Neural progenitor cell (in vitro differentiated cells): ENCODE measurements at regions not wholly inside any gene's neighbourhood (a gene's known extent, or its start where the extent isn't known, plus 50 kb on each side); places are given as distances from the start of the nearest gene placed in this dataset.

Experiments
- EZH2 ChIP-seq: fragments of 200-600 bp; sonication (generic); IDR thresholded peaks from 2 replicates; pipeline ENCODE4 v1.6.1; 2017; ENCODE audit warnings: antibody characterized with exemption, mild to moderate bottlenecking, moderate library complexity
- TF ChIP-seq, protein P1 (sequence below): fragments of 200-600 bp; sonication (generic); IDR thresholded peaks from 2 replicates; pipeline ENCODE4 v1.5.1; 2017; ENCODE audit warnings: antibody characterized with exemption, mild to moderate bottlenecking

DNA sequence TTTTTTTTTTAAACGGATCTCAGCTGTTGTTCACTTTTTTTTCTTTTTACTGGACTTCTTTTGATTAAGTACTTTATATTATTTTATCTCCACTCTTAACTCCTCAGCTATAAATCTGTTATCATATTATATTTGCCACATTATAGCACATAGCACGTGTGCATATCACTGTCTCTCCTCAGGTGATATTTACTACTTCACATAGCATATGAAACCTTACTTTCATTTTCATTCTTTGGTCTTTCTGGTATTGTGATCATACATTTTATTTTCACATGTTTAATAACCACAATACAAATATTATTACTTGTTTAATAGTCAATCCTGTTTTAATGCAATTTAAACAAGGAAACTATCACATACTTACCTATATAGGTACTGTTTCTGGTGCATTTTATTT is 993.1 kb upstream of the TMEFF2 start:
- TF ChIP-seq, protein P1, sequence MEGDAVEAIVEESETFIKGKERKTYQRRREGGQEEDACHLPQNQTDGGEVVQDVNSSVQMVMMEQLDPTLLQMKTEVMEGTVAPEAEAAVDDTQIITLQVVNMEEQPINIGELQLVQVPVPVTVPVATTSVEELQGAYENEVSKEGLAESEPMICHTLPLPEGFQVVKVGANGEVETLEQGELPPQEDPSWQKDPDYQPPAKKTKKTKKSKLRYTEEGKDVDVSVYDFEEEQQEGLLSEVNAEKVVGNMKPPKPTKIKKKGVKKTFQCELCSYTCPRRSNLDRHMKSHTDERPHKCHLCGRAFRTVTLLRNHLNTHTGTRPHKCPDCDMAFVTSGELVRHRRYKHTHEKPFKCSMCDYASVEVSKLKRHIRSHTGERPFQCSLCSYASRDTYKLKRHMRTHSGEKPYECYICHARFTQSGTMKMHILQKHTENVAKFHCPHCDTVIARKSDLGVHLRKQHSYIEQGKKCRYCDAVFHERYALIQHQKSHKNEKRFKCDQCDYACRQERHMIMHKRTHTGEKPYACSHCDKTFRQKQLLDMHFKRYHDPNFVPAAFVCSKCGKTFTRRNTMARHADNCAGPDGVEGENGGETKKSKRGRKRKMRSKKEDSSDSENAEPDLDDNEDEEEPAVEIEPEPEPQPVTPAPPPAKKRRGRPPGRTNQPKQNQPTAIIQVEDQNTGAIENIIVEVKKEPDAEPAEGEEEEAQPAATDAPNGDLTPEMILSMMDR, result no peak
- no peak for TF ChIP-seq EZH2
